ENCODE measurements at regions not wholly inside any gene's neighbourhood (a gene's known extent, or its start where the extent isn't known, plus 50 kb on each side); places are given as distances from the start of the nearest gene placed in this dataset.

GRCh38 chr1:168443899-168444298, 99.9 kb downstream of the XCL2 start (continued):
- TF ChIP-seq, protein P1, sequence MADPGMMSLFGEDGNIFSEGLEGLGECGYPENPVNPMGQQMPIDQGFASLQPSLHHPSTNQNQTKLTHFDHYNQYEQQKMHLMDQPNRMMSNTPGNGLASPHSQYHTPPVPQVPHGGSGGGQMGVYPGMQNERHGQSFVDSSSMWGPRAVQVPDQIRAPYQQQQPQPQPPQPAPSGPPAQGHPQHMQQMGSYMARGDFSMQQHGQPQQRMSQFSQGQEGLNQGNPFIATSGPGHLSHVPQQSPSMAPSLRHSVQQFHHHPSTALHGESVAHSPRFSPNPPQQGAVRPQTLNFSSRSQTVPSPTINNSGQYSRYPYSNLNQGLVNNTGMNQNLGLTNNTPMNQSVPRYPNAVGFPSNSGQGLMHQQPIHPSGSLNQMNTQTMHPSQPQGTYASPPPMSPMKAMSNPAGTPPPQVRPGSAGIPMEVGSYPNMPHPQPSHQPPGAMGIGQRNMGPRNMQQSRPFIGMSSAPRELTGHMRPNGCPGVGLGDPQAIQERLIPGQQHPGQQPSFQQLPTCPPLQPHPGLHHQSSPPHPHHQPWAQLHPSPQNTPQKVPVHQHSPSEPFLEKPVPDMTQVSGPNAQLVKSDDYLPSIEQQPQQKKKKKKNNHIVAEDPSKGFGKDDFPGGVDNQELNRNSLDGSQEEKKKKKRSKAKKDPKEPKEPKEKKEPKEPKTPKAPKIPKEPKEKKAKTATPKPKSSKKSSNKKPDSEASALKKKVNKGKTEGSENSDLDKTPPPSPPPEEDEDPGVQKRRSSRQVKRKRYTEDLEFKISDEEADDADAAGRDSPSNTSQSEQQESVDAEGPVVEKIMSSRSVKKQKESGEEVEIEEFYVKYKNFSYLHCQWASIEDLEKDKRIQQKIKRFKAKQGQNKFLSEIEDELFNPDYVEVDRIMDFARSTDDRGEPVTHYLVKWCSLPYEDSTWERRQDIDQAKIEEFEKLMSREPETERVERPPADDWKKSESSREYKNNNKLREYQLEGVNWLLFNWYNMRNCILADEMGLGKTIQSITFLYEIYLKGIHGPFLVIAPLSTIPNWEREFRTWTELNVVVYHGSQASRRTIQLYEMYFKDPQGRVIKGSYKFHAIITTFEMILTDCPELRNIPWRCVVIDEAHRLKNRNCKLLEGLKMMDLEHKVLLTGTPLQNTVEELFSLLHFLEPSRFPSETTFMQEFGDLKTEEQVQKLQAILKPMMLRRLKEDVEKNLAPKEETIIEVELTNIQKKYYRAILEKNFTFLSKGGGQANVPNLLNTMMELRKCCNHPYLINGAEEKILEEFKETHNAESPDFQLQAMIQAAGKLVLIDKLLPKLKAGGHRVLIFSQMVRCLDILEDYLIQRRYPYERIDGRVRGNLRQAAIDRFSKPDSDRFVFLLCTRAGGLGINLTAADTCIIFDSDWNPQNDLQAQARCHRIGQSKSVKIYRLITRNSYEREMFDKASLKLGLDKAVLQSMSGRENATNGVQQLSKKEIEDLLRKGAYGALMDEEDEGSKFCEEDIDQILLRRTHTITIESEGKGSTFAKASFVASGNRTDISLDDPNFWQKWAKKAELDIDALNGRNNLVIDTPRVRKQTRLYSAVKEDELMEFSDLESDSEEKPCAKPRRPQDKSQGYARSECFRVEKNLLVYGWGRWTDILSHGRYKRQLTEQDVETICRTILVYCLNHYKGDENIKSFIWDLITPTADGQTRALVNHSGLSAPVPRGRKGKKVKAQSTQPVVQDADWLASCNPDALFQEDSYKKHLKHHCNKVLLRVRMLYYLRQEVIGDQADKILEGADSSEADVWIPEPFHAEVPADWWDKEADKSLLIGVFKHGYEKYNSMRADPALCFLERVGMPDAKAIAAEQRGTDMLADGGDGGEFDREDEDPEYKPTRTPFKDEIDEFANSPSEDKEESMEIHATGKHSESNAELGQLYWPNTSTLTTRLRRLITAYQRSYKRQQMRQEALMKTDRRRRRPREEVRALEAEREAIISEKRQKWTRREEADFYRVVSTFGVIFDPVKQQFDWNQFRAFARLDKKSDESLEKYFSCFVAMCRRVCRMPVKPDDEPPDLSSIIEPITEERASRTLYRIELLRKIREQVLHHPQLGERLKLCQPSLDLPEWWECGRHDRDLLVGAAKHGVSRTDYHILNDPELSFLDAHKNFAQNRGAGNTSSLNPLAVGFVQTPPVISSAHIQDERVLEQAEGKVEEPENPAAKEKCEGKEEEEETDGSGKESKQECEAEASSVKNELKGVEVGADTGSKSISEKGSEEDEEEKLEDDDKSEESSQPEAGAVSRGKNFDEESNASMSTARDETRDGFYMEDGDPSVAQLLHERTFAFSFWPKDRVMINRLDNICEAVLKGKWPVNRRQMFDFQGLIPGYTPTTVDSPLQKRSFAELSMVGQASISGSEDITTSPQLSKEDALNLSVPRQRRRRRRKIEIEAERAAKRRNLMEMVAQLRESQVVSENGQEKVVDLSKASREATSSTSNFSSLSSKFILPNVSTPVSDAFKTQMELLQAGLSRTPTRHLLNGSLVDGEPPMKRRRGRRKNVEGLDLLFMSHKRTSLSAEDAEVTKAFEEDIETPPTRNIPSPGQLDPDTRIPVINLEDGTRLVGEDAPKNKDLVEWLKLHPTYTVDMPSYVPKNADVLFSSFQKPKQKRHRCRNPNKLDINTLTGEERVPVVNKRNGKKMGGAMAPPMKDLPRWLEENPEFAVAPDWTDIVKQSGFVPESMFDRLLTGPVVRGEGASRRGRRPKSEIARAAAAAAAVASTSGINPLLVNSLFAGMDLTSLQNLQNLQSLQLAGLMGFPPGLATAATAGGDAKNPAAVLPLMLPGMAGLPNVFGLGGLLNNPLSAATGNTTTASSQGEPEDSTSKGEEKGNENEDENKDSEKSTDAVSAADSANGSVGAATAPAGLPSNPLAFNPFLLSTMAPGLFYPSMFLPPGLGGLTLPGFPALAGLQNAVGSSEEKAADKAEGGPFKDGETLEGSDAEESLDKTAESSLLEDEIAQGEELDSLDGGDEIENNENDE (IDR thresholded peaks at IDR 0.05; ENCODE audit: insufficient replicate concordance, low read length), result no peak
- TF ChIP-seq ATF3 (IDR thresholded peaks at IDR 0.05; ENCODE audit: insufficient read depth, low read depth, low read length), result no peak
- no peak for TF ChIP-seq SP1 (IDR thresholded peaks at IDR 0.05; ENCODE audit: low read depth, low read length)
- TF ChIP-seq CTCF (IDR thresholded peaks at IDR 0.05; ENCODE audit: control extremely low read depth in 1 of 3, insufficient read depth in 1 of 3, low read depth in 1 of 3, low read length in 3 of 3), result no peak
- TF ChIP-seq CBX8 (IDR thresholded peaks at IDR 0.05; ENCODE audit: borderline replicate concordance, low read depth, low read length), result no peak
- no peak for TF ChIP-seq TBP (IDR thresholded peaks at IDR 0.05; ENCODE audit: low read depth, low read length)
- TF ChIP-seq JUN (IDR thresholded peaks at IDR 0.05; ENCODE audit: low read depth, low read length), result no peak
- TF ChIP-seq POU5F1 (IDR thresholded peaks at IDR 0.05; ENCODE audit: low read depth, low read length), result no peak
- no peak for TF ChIP-seq TAF1 (IDR thresholded peaks at IDR 0.05; ENCODE audit: low read depth, low read length)

Data from H1 (cell line).